HepG2 (cell line): ENCODE measurements at regions not wholly inside any gene's neighbourhood (a gene's known extent, or its start where the extent isn't known, plus 50 kb on each side); places are given as distances from the start of the nearest gene placed in this dataset.

Experiments used
- AKAP8 ChIP-seq: sonication (generic); formaldehyde crosslinking; IDR thresholded peaks from 2 replicates; pipeline ENCODE4 v1.5.1; 2020; ENCODE audit warnings: mild to moderate bottlenecking, missing genetic modification reagents
- CBX1 ChIP-seq: IDR thresholded peaks from one replicate; pipeline ENCODE4 v1.6.1; 2016; ENCODE audit warnings: antibody characterized with exemption, low read depth
- ELF3 ChIP-seq: IDR thresholded peaks from 2 replicates; pipeline ENCODE4 v1.6.1; 2016; ENCODE audit warnings: missing genetic modification reagents, missing compliant biosample characterization
- FOSL2 ChIP-seq: sonication (generic); formaldehyde crosslinking; IDR thresholded peaks from 2 replicates; pipeline ENCODE4 v1.4.0; 2020; ENCODE audit warnings: missing genetic modification reagents
- FOXO1 ChIP-seq: sonication (generic); formaldehyde crosslinking; IDR thresholded peaks from 2 replicates; pipeline ENCODE4 v1.4.0; 2020; ENCODE audit warnings: missing genetic modification reagents
- HNF1B ChIP-seq: sonication (generic); formaldehyde crosslinking; IDR thresholded peaks from 2 replicates; pipeline ENCODE4 v1.5.1; 2020; ENCODE audit warnings: mild to moderate bottlenecking, moderate library complexity, missing genetic modification reagents
- IKZF1 ChIP-seq: fragments of 450-650 bp; IDR thresholded peaks from 2 replicates; pipeline ENCODE4 v1.7.1; 2016
- NFATC3 ChIP-seq: sonication (generic); formaldehyde crosslinking; IDR thresholded peaks from 2 replicates; pipeline ENCODE4 v1.5.1; 2020; ENCODE audit warnings: mild to moderate bottlenecking, missing genetic modification reagents
- PAXIP1 ChIP-seq: sonication (generic); formaldehyde crosslinking; conservative IDR thresholded peaks from 2 replicates; pipeline ENCODE4 v1.4.0; 2020; ENCODE audit warnings: mild to moderate bottlenecking, missing genetic modification reagents, moderate library complexity
- REST ChIP-seq, 2 experiments: IDR thresholded peaks; 2 replicates each; pipeline ENCODE4 v1.6.1; 2011 to 2012; ENCODE audit warnings: low read length in 2 of 2, borderline replicate concordance in 1 of 2, low read depth in 1 of 2, mild to moderate bottlenecking in 1 of 2, moderate library complexity in 1 of 2
- ZBTB21 ChIP-seq: sonication (generic); formaldehyde crosslinking; IDR thresholded peaks from 2 replicates; pipeline ENCODE4 v1.4.0; 2020; ENCODE audit warnings: missing genetic modification reagents
- ZNF75D ChIP-seq: sonication (generic); formaldehyde crosslinking; IDR thresholded peaks from 2 replicates; pipeline ENCODE4 v1.8.1; 2023; ENCODE audit warnings: missing genetic modification reagents, mild to moderate bottlenecking, borderline replicate concordance
- TF ChIP-seq, protein P1 (sequence below): sonication (generic); formaldehyde crosslinking; IDR thresholded peaks from 2 replicates; pipeline ENCODE4 v1.4.0; 2020; ENCODE audit warnings: mild to moderate bottlenecking, missing genetic modification reagents
- TF ChIP-seq, protein P2 (sequence below): sonication (generic); formaldehyde crosslinking; IDR thresholded peaks from 2 replicates; pipeline ENCODE4 v1.4.0; 2020; ENCODE audit warnings: missing genetic modification reagents, borderline replicate concordance

DNA sequence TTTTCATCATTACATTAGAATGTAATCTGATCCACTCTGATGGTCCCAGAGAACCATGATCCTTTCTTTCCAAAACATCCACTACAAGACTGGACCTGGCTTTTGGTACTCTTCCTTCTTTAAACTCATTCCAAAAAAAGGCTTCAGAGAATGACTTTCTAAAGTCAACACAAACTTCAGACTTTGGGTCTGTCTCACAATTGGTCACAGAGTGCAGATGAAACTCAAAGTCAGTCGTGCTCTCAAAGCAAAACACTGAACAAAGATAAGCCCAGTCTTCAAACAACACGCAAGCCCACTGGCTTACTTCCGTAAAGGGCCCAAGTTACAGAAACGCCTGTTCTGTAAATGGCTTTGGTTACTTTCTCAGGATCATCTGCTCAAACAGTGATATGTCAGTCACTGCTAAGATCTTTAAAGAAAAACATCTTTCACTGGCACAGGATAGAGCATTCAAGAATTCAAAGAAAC is 250.9 kb upstream of the MKLN1 start (continued):
- 0 out of 4 replicates have a peak, but pooled peaks of 1 of the 2 experiments have one; percentile 18 for TF ChIP-seq REST (IDR thresholded peaks at IDR 0.05; ENCODE audit: borderline replicate concordance in 1 of 2, low read depth in 1 of 2, low read length in 2 of 2)
- TF ChIP-seq IKZF1 = no peak
- TF ChIP-seq PAXIP1 (CRISPR knock-in tag) = peak; percentile 96
- TF ChIP-seq, protein P1, sequence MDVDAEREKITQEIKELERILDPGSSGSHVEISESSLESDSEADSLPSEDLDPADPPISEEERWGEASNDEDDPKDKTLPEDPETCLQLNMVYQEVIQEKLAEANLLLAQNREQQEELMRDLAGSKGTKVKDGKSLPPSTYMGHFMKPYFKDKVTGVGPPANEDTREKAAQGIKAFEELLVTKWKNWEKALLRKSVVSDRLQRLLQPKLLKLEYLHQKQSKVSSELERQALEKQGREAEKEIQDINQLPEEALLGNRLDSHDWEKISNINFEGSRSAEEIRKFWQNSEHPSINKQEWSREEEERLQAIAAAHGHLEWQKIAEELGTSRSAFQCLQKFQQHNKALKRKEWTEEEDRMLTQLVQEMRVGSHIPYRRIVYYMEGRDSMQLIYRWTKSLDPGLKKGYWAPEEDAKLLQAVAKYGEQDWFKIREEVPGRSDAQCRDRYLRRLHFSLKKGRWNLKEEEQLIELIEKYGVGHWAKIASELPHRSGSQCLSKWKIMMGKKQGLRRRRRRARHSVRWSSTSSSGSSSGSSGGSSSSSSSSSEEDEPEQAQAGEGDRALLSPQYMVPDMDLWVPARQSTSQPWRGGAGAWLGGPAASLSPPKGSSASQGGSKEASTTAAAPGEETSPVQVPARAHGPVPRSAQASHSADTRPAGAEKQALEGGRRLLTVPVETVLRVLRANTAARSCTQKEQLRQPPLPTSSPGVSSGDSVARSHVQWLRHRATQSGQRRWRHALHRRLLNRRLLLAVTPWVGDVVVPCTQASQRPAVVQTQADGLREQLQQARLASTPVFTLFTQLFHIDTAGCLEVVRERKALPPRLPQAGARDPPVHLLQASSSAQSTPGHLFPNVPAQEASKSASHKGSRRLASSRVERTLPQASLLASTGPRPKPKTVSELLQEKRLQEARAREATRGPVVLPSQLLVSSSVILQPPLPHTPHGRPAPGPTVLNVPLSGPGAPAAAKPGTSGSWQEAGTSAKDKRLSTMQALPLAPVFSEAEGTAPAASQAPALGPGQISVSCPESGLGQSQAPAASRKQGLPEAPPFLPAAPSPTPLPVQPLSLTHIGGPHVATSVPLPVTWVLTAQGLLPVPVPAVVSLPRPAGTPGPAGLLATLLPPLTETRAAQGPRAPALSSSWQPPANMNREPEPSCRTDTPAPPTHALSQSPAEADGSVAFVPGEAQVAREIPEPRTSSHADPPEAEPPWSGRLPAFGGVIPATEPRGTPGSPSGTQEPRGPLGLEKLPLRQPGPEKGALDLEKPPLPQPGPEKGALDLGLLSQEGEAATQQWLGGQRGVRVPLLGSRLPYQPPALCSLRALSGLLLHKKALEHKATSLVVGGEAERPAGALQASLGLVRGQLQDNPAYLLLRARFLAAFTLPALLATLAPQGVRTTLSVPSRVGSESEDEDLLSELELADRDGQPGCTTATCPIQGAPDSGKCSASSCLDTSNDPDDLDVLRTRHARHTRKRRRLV (CRISPR knock-in tag) = no peak
- no peak for TF ChIP-seq ZBTB21 (CRISPR knock-in tag)
- peak; percentile 99 for TF ChIP-seq ELF3 (CRISPR knock-in tag)
- TF ChIP-seq FOSL2 (CRISPR knock-in tag) = peak; percentile 78
- no peak for TF ChIP-seq NFATC3
- TF ChIP-seq HNF1B (CRISPR knock-in tag) = peak; percentile 85
- TF ChIP-seq ZNF75D = no peak
- peak; percentile 91 for TF ChIP-seq FOXO1 (CRISPR knock-in tag)
- no peak for TF ChIP-seq AKAP8 (CRISPR knock-in tag)
- TF ChIP-seq CBX1 = no peak
- TF ChIP-seq, protein P2, sequence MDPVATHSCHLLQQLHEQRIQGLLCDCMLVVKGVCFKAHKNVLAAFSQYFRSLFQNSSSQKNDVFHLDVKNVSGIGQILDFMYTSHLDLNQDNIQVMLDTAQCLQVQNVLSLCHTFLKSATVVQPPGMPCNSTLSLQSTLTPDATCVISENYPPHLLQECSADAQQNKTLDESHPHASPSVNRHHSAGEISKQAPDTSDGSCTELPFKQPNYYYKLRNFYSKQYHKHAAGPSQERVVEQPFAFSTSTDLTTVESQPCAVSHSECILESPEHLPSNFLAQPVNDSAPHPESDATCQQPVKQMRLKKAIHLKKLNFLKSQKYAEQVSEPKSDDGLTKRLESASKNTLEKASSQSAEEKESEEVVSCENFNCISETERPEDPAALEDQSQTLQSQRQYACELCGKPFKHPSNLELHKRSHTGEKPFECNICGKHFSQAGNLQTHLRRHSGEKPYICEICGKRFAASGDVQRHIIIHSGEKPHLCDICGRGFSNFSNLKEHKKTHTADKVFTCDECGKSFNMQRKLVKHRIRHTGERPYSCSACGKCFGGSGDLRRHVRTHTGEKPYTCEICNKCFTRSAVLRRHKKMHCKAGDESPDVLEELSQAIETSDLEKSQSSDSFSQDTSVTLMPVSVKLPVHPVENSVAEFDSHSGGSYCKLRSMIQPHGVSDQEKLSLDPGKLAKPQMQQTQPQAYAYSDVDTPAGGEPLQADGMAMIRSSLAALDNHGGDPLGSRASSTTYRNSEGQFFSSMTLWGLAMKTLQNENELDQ = no peak
